H9 (cell line): ENCODE measurements at regions not wholly inside any gene's neighbourhood (a gene's known extent, or its start where the extent isn't known, plus 50 kb on each side); places are given as distances from the start of the nearest gene placed in this dataset.

Experiments used
- DNase-seq: peaks from one replicate; pipeline ENCODE4 v3.0.0-alpha.2; 2017
- H2AFZ ChIP-seq: one replicate; pipeline ENCODE4 v1.6.1; 2013; ENCODE audit warnings: mild to moderate bottlenecking, low read length, control low read depth, moderate library complexity
- H2AK5ac ChIP-seq: 2 replicates; pipeline ENCODE4 v1.6.1; 2013; ENCODE audit warnings: low read length, control low read depth, mixed read lengths; ENCODE audit not compliant: insufficient read length
- H2BK120ac ChIP-seq: one replicate; pipeline ENCODE4 v1.6.1; 2013; ENCODE audit warnings: low read depth, mild to moderate bottlenecking, low read length, control low read depth, inconsistent platforms; ENCODE audit not compliant: poor library complexity, severe bottlenecking
- H2BK12ac ChIP-seq: 2 replicates; pipeline ENCODE4 v1.6.1; 2013; ENCODE audit warnings: low read length, control low read depth, mixed read lengths, low read depth; ENCODE audit not compliant: insufficient read length
- H2BK15ac ChIP-seq: 2 replicates; pipeline ENCODE4 v1.6.1; 2013; ENCODE audit warnings: low read depth, low read length, control low read depth
- H2BK20ac ChIP-seq: one replicate; pipeline ENCODE4 v1.6.1; 2013; ENCODE audit warnings: low read depth, mild to moderate bottlenecking, low read length, control low read depth, inconsistent platforms; ENCODE audit not compliant: poor library complexity, severe bottlenecking
- H2BK5ac ChIP-seq: 2 replicates; pipeline ENCODE4 v1.6.1; 2013; ENCODE audit warnings: low read length, control low read depth, mixed read lengths; ENCODE audit not compliant: insufficient read length
- H3K14ac ChIP-seq: 2 replicates; pipeline ENCODE4 v1.6.1; 2013; ENCODE audit warnings: low read length, control low read depth; ENCODE audit not compliant: insufficient read depth
- H3K18ac ChIP-seq: 2 replicates; pipeline ENCODE4 v1.6.1; 2013; ENCODE audit warnings: low read depth, mild to moderate bottlenecking, mixed read lengths, low read length, control low read depth; ENCODE audit not compliant: insufficient read length
- H3K23ac ChIP-seq: 2 replicates; pipeline ENCODE4 v1.6.1; 2013; ENCODE audit warnings: low read length, control low read depth, mixed read lengths, low read depth; ENCODE audit not compliant: insufficient read length
- H3K23me2 ChIP-seq: 2 replicates; pipeline ENCODE4 v1.6.1; 2013; ENCODE audit warnings: low read depth, mild to moderate bottlenecking, mixed read lengths, low read length, control low read depth; ENCODE audit not compliant: insufficient read length, poor library complexity, severe bottlenecking
- H3K27ac ChIP-seq: 2 replicates; pipeline ENCODE4 v1.5.1; 2013; ENCODE audit warnings: low read length, control low read depth, mixed read lengths, low read depth; ENCODE audit not compliant: insufficient read length
- H3K27me3 ChIP-seq: 2 replicates; pipeline ENCODE4 v1.6.1; 2013; ENCODE audit warnings: low read length, control low read depth, inconsistent platforms; ENCODE audit not compliant: insufficient read depth
- H3K4ac ChIP-seq: 2 replicates; pipeline ENCODE4 v1.6.1; 2013; ENCODE audit warnings: low read depth, mild to moderate bottlenecking, control low read depth, inconsistent platforms, low read length, moderate library complexity
- H3K4me1 ChIP-seq: 2 replicates; pipeline ENCODE4 v1.6.1; 2013; ENCODE audit warnings: low read length, control low read depth, inconsistent platforms; ENCODE audit not compliant: insufficient read depth
- H3K4me2 ChIP-seq: 2 replicates; pipeline ENCODE4 v1.6.1; 2013; ENCODE audit warnings: low read length, control low read depth, mixed read lengths; ENCODE audit not compliant: insufficient read length, insufficient read depth
- H3K56ac ChIP-seq: 2 replicates; pipeline ENCODE4 v1.6.1; 2013; ENCODE audit warnings: low read depth, mild to moderate bottlenecking, mixed read lengths, low read length, control low read depth; ENCODE audit not compliant: insufficient read length
- H3K79me1 ChIP-seq: 2 replicates; pipeline ENCODE4 v1.6.1; 2013; ENCODE audit warnings: low read depth, mild to moderate bottlenecking, moderate library complexity, low read length, control low read depth, inconsistent platforms; ENCODE audit not compliant: insufficient read depth, poor library complexity, severe bottlenecking
- H3K79me2 ChIP-seq: 2 replicates; pipeline ENCODE4 v1.6.1; 2013; ENCODE audit warnings: low read length, control low read depth, inconsistent platforms; ENCODE audit not compliant: insufficient read depth
- H3K9ac ChIP-seq: 2 replicates; pipeline ENCODE4 v1.6.1; 2013; ENCODE audit warnings: low read length, control low read depth, mixed read lengths; ENCODE audit not compliant: insufficient read length; ENCODE audit errors: extremely low read depth
- H3K9me3 ChIP-seq: one replicate; pipeline ENCODE4 v1.6.1; 2013; ENCODE audit warnings: low read depth, low read length, inconsistent platforms; ENCODE audit not compliant: control insufficient read depth
- H3T11ph ChIP-seq: one replicate; pipeline ENCODE4 v1.6.1; 2013; ENCODE audit warnings: mild to moderate bottlenecking, low read length, control low read depth, inconsistent platforms
- H4K20me1 ChIP-seq: one replicate; pipeline ENCODE4 v1.6.1; 2013; ENCODE audit not compliant: control insufficient read depth, insufficient read length, insufficient read depth
- H4K5ac ChIP-seq: 2 replicates; pipeline ENCODE4 v1.6.1; 2013; ENCODE audit warnings: low read depth, mild to moderate bottlenecking, mixed read lengths, low read length, control low read depth; ENCODE audit not compliant: insufficient read length
- H4K8ac ChIP-seq: replicated peaks from 2 replicates; pipeline ENCODE4 v1.6.1; 2013; ENCODE audit warnings: low read length, control low read depth, mixed read lengths, low read depth; ENCODE audit not compliant: insufficient read length
- H4K91ac ChIP-seq: 2 replicates; pipeline ENCODE4 v1.6.1; 2013; ENCODE audit warnings: low read depth, mild to moderate bottlenecking, moderate library complexity, mixed read lengths, low read length, control low read depth; ENCODE audit not compliant: insufficient read length
- H3K27ac Mint-ChIP-seq, 3 experiments: 2 replicates in 2 of 3; 3 replicates in 1 of 3; pipeline ENCODE4 v1.8.0; 2020 to 2021; ENCODE audit warnings: mixed read lengths in 3 of 3, mild to moderate bottlenecking in 1 of 3, moderate library complexity in 1 of 3
- H3K27me3 Mint-ChIP-seq: 2 replicates; pipeline ENCODE4 v1.8.0; 2021; ENCODE audit warnings: low read depth, mild to moderate bottlenecking, moderate library complexity, mixed read lengths
- H3K36me3 Mint-ChIP-seq, 3 experiments: 2 replicates in 2 of 3; 3 replicates in 1 of 3; pipeline ENCODE4 v1.8.0; 2020 to 2021; ENCODE audit warnings: low read depth in 3 of 3, mixed read lengths in 3 of 3; ENCODE audit not compliant: insufficient read depth in 1 of 3
- H3K4me1 Mint-ChIP-seq, 2 experiments: 2 replicates each; pipeline ENCODE4 v1.8.0; 2020; ENCODE audit warnings: mixed read lengths in 2 of 2
- H3K4me3 Mint-ChIP-seq, 2 experiments: 2 replicates in 1 of 2; 3 replicates in 1 of 2; pipeline ENCODE4 v1.8.0; 2020 to 2021; ENCODE audit warnings: mild to moderate bottlenecking in 2 of 2, mixed read lengths in 2 of 2, moderate library complexity in 1 of 2
- H3K9me3 Mint-ChIP-seq, 2 experiments: 2 replicates in 1 of 2; 3 replicates in 1 of 2; pipeline ENCODE4 v1.8.0; 2020; ENCODE audit warnings: mild to moderate bottlenecking in 2 of 2, mixed read lengths in 2 of 2, moderate library complexity in 1 of 2
- CTCF ChIP-seq: fragments of 200-600 bp; sonication (generic); conservative IDR thresholded peaks from 3 replicates; pipeline ENCODE4 v1.8.0; 2021; ENCODE audit warnings: antibody characterized with exemption, mild to moderate bottlenecking
- WGBS: extraction: QIAGEN DNeasy Blood & Tissue Kit; methylation state at CpG from one replicate; pipeline ENCODE4 v1.1.7; 2013; ENCODE audit warnings: missing lambda C conversion rate, low lambda C conversion rate, mixed read lengths; ENCODE audit not compliant: insufficient read length; ENCODE audit errors: extremely low coverage; 5-methylcytosine and 5-hydroxymethylcytosine counted together

GRCh38 chr1:103177108-103177775, 68.9 kb upstream of the COL11A1 start:
- H3K9me3 ChIP-seq: no peaks in the 10 kb centered on the region
- no peaks in the 10 kb centered on the region; the same call in 1 of the 2 replicates for H3K4me1 ChIP-seq
- H2BK20ac ChIP-seq: no peak overlapping the region
- WGBS: no CpG with 5 or more reads among the region's 6 CpGs
- H2BK15ac ChIP-seq: no peak overlapping the region
- H3K27me3 ChIP-seq: no peaks in the 10 kb centered on the region
- no peak for DNase-seq
- no peak overlapping the region for H3K56ac ChIP-seq
- H3K9me3 Mint-ChIP-seq: no peaks in the 10 kb centered on the region
- no peak overlapping the region for H4K8ac ChIP-seq
- no peak overlapping the region for H2AK5ac ChIP-seq
- H3K14ac ChIP-seq: no peak overlapping the region
- H3K27ac ChIP-seq: no peak overlapping the region
- no peak overlapping the region for H2BK5ac ChIP-seq
- no peak overlapping the region for H3K18ac ChIP-seq
- H3K27ac Mint-ChIP-seq: no peak overlapping the region
- H4K5ac ChIP-seq: no peak overlapping the region
- no peak overlapping the region for H2BK12ac ChIP-seq
- no peak overlapping the region for H2AFZ ChIP-seq
- no peak overlapping the region for H3K9ac ChIP-seq
- H2BK120ac ChIP-seq: no peak overlapping the region
- no peaks in the 10 kb centered on the region for H3K23me2 ChIP-seq
- no peak overlapping the region for H3K4ac ChIP-seq
- H3K4me2 ChIP-seq: no peak overlapping the region
- H3K27me3 Mint-ChIP-seq: no peaks in the 10 kb centered on the region
- H3K79me2 ChIP-seq: no peaks in the 10 kb centered on the region
- no peak overlapping the region for H4K91ac ChIP-seq
- H3K79me1 ChIP-seq: no peaks in the 10 kb centered on the region
- no peak overlapping the region for H3K23ac ChIP-seq
- H3K4me3 Mint-ChIP-seq: no peak overlapping the region
- H3K36me3 Mint-ChIP-seq: no peaks in the 10 kb centered on the region
- TF ChIP-seq CTCF: no peak
- H3T11ph ChIP-seq: no peak overlapping the region
- no peaks in the 10 kb centered on the region for H4K20me1 ChIP-seq
- H3K4me1 Mint-ChIP-seq: no peaks in the 10 kb centered on the region
